Esophagus squamous epithelium (tissue), 4 donors: ENCODE measurements at regions not wholly inside any gene's neighbourhood (a gene's known extent, or its start where the extent isn't known, plus 50 kb on each side); places are given as distances from the start of the nearest gene placed in this dataset.

Source experiments
- CTCF ChIP-seq, 6 experiments: fragments of 450-650 bp in 4 of 6; fragments of 200-600 bp in 2 of 6; sonication (generic) in 2 of 6; IDR thresholded peaks; one replicate each; pipeline ENCODE4 v1.5.1; 2016 to 2019; ENCODE audit warnings: antibody characterized with exemption in 6 of 6, mild to moderate bottlenecking in 4 of 6, moderate library complexity in 4 of 6
- POLR2A ChIP-seq, 4 donors: fragments of 450-650 bp; IDR thresholded peaks; one replicate each; pipeline ENCODE4 v1.6.1; 2017; ENCODE audit warnings: antibody characterized with exemption in 4 of 4, mild to moderate bottlenecking in 4 of 4, moderate library complexity in 3 of 4

- no peak for TF ChIP-seq CTCF (IDR thresholded peaks at IDR 0.05)
- TF ChIP-seq POLR2A (IDR thresholded peaks at IDR 0.05) = no peak
Measured at GRCh38 chr21:35905096-35905962, 155.0 kb downstream of the SETD4 start.
